Left lung (tissue), 4 donors: ENCODE measurements at regions not wholly inside any gene's neighbourhood (a gene's known extent, or its start where the extent isn't known, plus 50 kb on each side); places are given as distances from the start of the nearest gene placed in this dataset.

Source experiments
- ATAC-seq: fragments of 200-7000 bp; cut with Tn5 transposase; one replicate; pipeline ENCODE4 v1.9.1; 2020; ENCODE audit warnings: moderate library complexity
- DNase-seq, 4 donors: peaks; one replicate each; pipeline ENCODE4 v3.0.0-alpha.2; 2013 to 2020
- H3K27ac ChIP-seq, 2 donors: fragments of 200-600 bp; sonication (generic) in 1 of 2; one replicate each; pipeline versions ENCODE4 v1.5.0 to v1.8.0; 2020 to 2021
- H3K27me3 ChIP-seq, 2 donors: fragments of 200-600 bp; sonication (generic) in 1 of 2; one replicate each; pipeline versions ENCODE4 v1.5.0 to v1.8.0; 2020 to 2021
- H3K36me3 ChIP-seq, 2 donors: fragments of 200-600 bp; sonication (generic) in 1 of 2; one replicate each; pipeline versions ENCODE4 v1.5.0 to v1.8.0; 2020 to 2021
- H3K4me1 ChIP-seq, 2 donors: fragments of 200-600 bp; one replicate each; pipeline ENCODE4 v1.8.0; 2021
- H3K4me3 ChIP-seq, 2 donors: fragments of 200-600 bp; sonication (generic) in 1 of 2; one replicate each; pipeline versions ENCODE4 v1.5.0 to v1.8.0; 2020 to 2021; ENCODE audit warnings: mild to moderate bottlenecking in 1 of 2
- H3K9me3 ChIP-seq, 2 donors: fragments of 200-600 bp; sonication (generic) in 1 of 2; one replicate each; pipeline versions ENCODE4 v1.5.0 to v1.8.0; 2020 to 2021
- intact Hi-C, 2 donors: fragments of 100-400 bp; cut with DNase I; formaldehyde crosslinking; loops; one replicate each; pipeline versions ENCODE4 v1.11.2 to v1.14.2; 2022
- TF ChIP-seq, protein P1 (sequence below), 2 donors: fragments of 200-600 bp; sonication (generic) in 1 of 2; IDR thresholded peaks; one replicate each; pipeline versions ENCODE4 v1.5.0 to v1.8.0; 2021; ENCODE audit warnings: antibody characterized with exemption in 2 of 2
- donor health status: DM: no; HTN: yes; CAD: no.
- donor health status: DM: no; HTN: no; CAD: no.

DNA sequence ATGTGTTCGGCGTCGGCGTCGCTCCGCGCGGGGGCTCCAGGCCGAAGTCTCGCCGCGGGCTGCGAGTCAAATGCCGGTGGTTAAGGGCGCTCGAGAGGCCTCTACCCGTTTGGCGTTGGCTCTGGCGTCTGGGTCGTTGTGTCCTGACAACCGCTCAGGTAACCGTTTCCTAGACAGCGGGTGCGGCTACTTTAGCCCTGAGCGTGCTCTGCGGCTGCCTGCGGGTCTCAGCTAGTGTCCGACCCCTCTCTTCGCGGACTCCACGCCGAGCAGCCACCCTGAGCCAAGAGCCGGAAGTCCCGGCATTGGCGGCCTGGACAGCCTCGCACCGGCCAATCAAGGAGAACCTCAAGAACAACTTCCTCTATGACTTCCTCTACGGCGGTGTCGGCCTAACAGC is 173.4 kb downstream of the SETD4 start:
- intact Hi-C loops = no loop called here
- ATAC-seq = no peak
- TF ChIP-seq, protein P1, sequence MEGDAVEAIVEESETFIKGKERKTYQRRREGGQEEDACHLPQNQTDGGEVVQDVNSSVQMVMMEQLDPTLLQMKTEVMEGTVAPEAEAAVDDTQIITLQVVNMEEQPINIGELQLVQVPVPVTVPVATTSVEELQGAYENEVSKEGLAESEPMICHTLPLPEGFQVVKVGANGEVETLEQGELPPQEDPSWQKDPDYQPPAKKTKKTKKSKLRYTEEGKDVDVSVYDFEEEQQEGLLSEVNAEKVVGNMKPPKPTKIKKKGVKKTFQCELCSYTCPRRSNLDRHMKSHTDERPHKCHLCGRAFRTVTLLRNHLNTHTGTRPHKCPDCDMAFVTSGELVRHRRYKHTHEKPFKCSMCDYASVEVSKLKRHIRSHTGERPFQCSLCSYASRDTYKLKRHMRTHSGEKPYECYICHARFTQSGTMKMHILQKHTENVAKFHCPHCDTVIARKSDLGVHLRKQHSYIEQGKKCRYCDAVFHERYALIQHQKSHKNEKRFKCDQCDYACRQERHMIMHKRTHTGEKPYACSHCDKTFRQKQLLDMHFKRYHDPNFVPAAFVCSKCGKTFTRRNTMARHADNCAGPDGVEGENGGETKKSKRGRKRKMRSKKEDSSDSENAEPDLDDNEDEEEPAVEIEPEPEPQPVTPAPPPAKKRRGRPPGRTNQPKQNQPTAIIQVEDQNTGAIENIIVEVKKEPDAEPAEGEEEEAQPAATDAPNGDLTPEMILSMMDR (IDR thresholded peaks at IDR 0.05) = no peak
- no peak overlapping the region for H3K27ac ChIP-seq
- H3K4me3 ChIP-seq = no peak overlapping the region
- DNase-seq = peak in 1 of 4 donors; percentile 69
- no peaks in the 10 kb centered on the region for H3K4me1 ChIP-seq
- H3K9me3 ChIP-seq = peaks cover 0 to 3% of the 10 kb centered on the region in 2 donors
- H3K36me3 ChIP-seq = no peaks in the 10 kb centered on the region
- peaks cover 0 to 4% of the 10 kb centered on the region in 2 donors for H3K27me3 ChIP-seq

GRCh38 chr21:35885942-35886541 is 174.3 kb downstream of the SETD4 start:
- Histone ChIP-seq H3K9me3 (peaks cover 0 to 3% of the 10 kb centered on the region in 2 donors), H3K27ac (no peak overlapping the region), H3K36me3 (no peaks in the 10 kb centered on the region), H3K4me3 (no peak overlapping the region), H3K4me1 (no peaks in the 10 kb centered on the region), H3K27me3 (peaks cover 0 to 8% of the 10 kb centered on the region in 2 donors)
- TF ChIP-seq, protein P1 (IDR thresholded peaks at IDR 0.05) = no peak
- intact Hi-C loops = no loop called here
- no peak for DNase-seq
- ATAC-seq = no peak

- TF ChIP-seq, protein P1 (IDR thresholded peaks at IDR 0.05) = no peak
- Histone ChIP-seq H3K4me3 (no peak overlapping the region), H3K4me1 (no peaks in the 10 kb centered on the region), H3K27me3 (peaks cover 0 to 8% of the 10 kb centered on the region in 2 donors), H3K36me3 (no peaks in the 10 kb centered on the region), H3K27ac (no peak overlapping the region), H3K9me3 (peaks cover 0 to 3% of the 10 kb centered on the region in 2 donors)
- ATAC-seq (no peak), DNase-seq (peak in 1 of 4 donors; percentile 21)
- intact Hi-C loops = no loop called here
These were observed 177.5 kb downstream of the SETD4 start for GRCh38 chr21:35882791-35883240.

DNA sequence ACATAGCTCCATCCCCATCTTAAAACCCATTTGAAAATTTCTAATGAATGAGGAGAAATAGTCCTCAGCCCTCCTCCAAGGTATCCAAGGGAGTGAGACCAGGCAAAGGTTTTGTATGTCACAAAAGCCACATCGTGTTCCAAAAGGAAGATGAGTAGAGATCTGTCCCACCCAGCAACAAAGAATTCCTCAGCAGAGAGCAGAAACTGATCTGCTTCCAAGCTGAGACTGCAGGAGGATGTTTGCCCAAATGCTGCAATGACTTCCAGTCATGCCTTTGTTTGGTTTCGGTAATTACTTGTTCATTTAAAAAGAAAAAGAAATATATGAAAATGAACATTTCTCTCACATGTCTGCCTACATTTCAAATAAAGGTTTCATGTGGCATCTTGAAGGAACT is 186.9 kb downstream of the SETD4 start:
- peaks cover 0 to 6% of the 10 kb centered on the region in 2 donors for H3K9me3 ChIP-seq
- intact Hi-C loops = no loop called here
- peaks cover 0 to 7% of the 10 kb centered on the region in 2 donors for H3K27me3 ChIP-seq
- DNase-seq (no peak), ATAC-seq (no peak)
- no peak overlapping the region for H3K27ac ChIP-seq
- no peaks in the 10 kb centered on the region for H3K36me3 ChIP-seq
- TF ChIP-seq, protein P1 (IDR thresholded peaks at IDR 0.05) = no peak
- no peak overlapping the region for H3K4me3 ChIP-seq
- no peaks in the 10 kb centered on the region for H3K4me1 ChIP-seq

DNA sequence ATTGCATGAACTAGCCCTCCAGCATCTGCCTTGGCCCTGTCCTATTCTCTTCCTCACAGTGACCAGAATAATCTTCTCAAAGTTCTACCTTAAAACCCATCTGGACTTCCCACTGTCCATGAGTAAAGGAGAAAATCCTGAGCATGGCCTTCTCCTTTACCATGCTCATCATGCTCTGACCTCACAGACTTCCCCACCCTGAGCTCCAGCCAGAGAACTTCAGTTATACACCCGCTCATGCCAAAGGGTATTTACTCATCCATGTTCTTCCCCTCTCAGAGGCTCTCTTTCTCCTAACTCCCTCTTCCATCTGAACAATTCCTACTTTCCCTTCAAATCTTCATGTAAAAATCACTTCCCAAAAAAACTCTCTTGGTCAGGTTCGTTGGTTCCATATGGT is 188.4 kb downstream of the SETD4 start:
- H3K4me1 ChIP-seq = no peaks in the 10 kb centered on the region
- intact Hi-C loops = no loop called here
- no peaks in the 10 kb centered on the region for H3K36me3 ChIP-seq
- H3K27ac ChIP-seq = no peak overlapping the region
- DNase-seq (no peak), ATAC-seq (no peak)
- H3K4me3 ChIP-seq = no peak overlapping the region
- TF ChIP-seq, protein P1 (IDR thresholded peaks at IDR 0.05) = no peak
- H3K9me3 ChIP-seq = peaks cover 0 to 9% of the 10 kb centered on the region in 2 donors
- H3K27me3 ChIP-seq = peaks cover 0 to 7% of the 10 kb centered on the region in 2 donors
